B cell (primary cell): ENCODE measurements at regions not wholly inside any gene's neighbourhood (a gene's known extent, or its start where the extent isn't known, plus 50 kb on each side); places are given as distances from the start of the nearest gene placed in this dataset.

Experiments used
- CTCF ChIP-seq: fragments of 200-600 bp; IDR thresholded peaks from one replicate; pipeline ENCODE4 v1.8.0; 2022; ENCODE audit warnings: antibody characterized with exemption, mild to moderate bottlenecking
- EZH2 ChIP-seq: IDR thresholded peaks from 2 replicates; pipeline ENCODE4 v1.6.1; 2012; ENCODE audit warnings: borderline replicate concordance, low read depth, mild to moderate bottlenecking, moderate library complexity, low read length; ENCODE audit not compliant: insufficient read depth, poor library complexity, severe bottlenecking

- TF ChIP-seq CTCF (no peak), EZH2 (no peak)
Observed at GRCh38 chr1:56436912-56437417, 142.4 kb downstream of the PLPP3 start.
